Ovary (tissue), 7 donors: ENCODE measurements at regions not wholly inside any gene's neighbourhood (a gene's known extent, or its start where the extent isn't known, plus 50 kb on each side); places are given as distances from the start of the nearest gene placed in this dataset.

Experiments used
- DNase-seq, 5 donors: peaks; one replicate each; pipeline ENCODE4 v3.0.0-alpha.2; 2019 to 2020
- H3K27ac ChIP-seq, 2 donors: fragments of 200-600 bp; one replicate each; pipeline versions ENCODE4 v1.5.1 to v1.8.0; 2019 to 2022
- H3K27me3 ChIP-seq: fragments of 200-600 bp; one replicate; pipeline ENCODE4 v1.8.0; 2022
- H3K36me3 ChIP-seq: fragments of 200-600 bp; sonication (generic); one replicate; pipeline ENCODE4 v1.5.1; 2019
- H3K4me1 ChIP-seq: one replicate; pipeline ENCODE4 v1.8.1; 2013; ENCODE audit warnings: mild to moderate bottlenecking, moderate library complexity; ENCODE audit not compliant: insufficient read depth
- H3K4me3 ChIP-seq: fragments of 200-600 bp; sonication (generic); one replicate; pipeline ENCODE4 v1.5.1; 2017
- H3K9me3 ChIP-seq, 2 donors: fragments of 200-600 bp in 1 of 2; sonication (generic) in 1 of 2; one replicate each; pipeline versions ENCODE4 v1.5.1 to v1.8.1; 2013 to 2019; ENCODE audit warnings: mild to moderate bottlenecking in 1 of 2, moderate library complexity in 1 of 2
- EP300 ChIP-seq: sonication (generic); formaldehyde crosslinking; IDR thresholded peaks from one replicate; pipeline ENCODE4 v1.6.1; 2017; ENCODE audit warnings: antibody characterized with exemption
- POLR2A ChIP-seq: fragments of 450-650 bp; IDR thresholded peaks from one replicate; pipeline ENCODE4 v1.6.1; 2017; ENCODE audit warnings: antibody characterized with exemption, mild to moderate bottlenecking, moderate library complexity
- WGBS, 3 donors: extraction: QIAGEN DNeasy Blood & Tissue Kit in 1 of 3; methylation state at CpG; one replicate each; pipeline versions ENCODE4 v1.1.5 to v1.1.7; 2013 to 2017; 5-methylcytosine and 5-hydroxymethylcytosine counted together
- intact Hi-C, 4 donors: fragments of 100-400 bp; cut with DNase I; formaldehyde crosslinking; loops; one replicate each; pipeline versions ENCODE4 v1.11.0 to v1.15.1; 2022 to 2023
- TF ChIP-seq, protein P1 (sequence below), 3 donors: fragments of 450-650 bp in 2 of 3; fragments of 200-600 bp in 1 of 3; IDR thresholded peaks; one replicate each; pipeline versions ENCODE4 v1.5.1 to v1.8.0; 2016 to 2022; ENCODE audit warnings: antibody characterized with exemption in 3 of 3, mild to moderate bottlenecking in 1 of 3
- donor health status: DM: no; HTN: no; CAD: no; lungs with moderate emphysema.
- donor health status: DM: no; HTN: no; CAD: no.
- donor health status: Bipolar disorder and iron deficiency.
- donor health status: DM: no; HTN: no; CAD: no.
- donor health status: DM: yes; HTN: yes; CAD: no.

DNA sequence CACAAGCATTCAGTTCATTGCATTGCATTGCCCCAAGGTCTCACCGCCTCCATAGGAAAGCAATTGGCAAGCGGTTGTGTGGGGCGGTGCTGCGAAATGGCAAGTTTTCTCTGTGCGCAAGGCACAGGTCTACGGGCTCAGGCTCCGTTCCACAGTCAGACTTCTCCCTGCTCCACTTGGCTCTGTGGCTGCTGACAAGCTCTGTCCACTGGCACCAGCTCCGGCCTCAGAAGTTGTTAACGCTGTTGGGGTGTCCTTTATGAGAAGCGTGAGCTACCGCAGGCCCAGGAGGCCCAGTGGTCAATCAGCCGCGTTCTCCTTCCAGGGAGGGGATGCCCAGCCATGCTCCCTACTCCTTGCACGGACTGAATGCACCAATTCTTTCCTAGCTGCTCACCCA lies 87.0 kb upstream of the GATA6 start:
- H3K9me3 ChIP-seq: no peaks in the 10 kb centered on the region
- WGBS, 3 donors: 95 to 97% (median 96%) methylated on average over 13 to 14 of the region's 14 CpGs
- no peak for DNase-seq
- intact Hi-C loops: no loop called here
- no peak overlapping the region for H3K27ac ChIP-seq
- H3K4me1 ChIP-seq: no peaks in the 10 kb centered on the region
- no peaks in the 10 kb centered on the region for H3K36me3 ChIP-seq
- no peaks in the 10 kb centered on the region for H3K27me3 ChIP-seq
- TF ChIP-seq EP300 (no peak), POLR2A (no peak)
- TF ChIP-seq, protein P1, sequence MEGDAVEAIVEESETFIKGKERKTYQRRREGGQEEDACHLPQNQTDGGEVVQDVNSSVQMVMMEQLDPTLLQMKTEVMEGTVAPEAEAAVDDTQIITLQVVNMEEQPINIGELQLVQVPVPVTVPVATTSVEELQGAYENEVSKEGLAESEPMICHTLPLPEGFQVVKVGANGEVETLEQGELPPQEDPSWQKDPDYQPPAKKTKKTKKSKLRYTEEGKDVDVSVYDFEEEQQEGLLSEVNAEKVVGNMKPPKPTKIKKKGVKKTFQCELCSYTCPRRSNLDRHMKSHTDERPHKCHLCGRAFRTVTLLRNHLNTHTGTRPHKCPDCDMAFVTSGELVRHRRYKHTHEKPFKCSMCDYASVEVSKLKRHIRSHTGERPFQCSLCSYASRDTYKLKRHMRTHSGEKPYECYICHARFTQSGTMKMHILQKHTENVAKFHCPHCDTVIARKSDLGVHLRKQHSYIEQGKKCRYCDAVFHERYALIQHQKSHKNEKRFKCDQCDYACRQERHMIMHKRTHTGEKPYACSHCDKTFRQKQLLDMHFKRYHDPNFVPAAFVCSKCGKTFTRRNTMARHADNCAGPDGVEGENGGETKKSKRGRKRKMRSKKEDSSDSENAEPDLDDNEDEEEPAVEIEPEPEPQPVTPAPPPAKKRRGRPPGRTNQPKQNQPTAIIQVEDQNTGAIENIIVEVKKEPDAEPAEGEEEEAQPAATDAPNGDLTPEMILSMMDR (IDR thresholded peaks at IDR 0.05): no peak
- no peak overlapping the region for H3K4me3 ChIP-seq

DNA sequence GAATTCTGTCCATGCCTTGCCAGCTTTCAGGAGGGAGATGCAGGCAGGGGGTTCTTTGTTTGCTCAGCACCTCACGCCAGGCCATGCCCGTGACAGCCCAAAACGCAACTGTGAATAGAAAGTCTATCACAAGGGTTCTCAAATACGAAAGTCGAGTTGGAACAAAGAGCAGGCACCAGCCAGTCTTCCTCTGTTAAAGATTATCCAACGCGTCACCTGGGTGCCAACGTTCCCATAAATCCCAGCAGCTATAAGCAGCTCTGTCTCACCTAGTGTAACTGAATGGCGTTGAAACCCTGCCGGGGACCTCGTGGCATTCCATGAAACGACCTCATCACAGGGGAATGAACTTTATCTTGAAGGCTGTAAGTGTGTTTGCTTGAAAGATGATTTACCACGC lies 84.8 kb upstream of the GATA6 start:
- no peaks in the 10 kb centered on the region for H3K4me1 ChIP-seq
- H3K27ac ChIP-seq: no peak overlapping the region
- no peaks in the 10 kb centered on the region for H3K27me3 ChIP-seq
- DNase-seq: no peak
- no peaks in the 10 kb centered on the region for H3K9me3 ChIP-seq
- no peaks in the 10 kb centered on the region for H3K36me3 ChIP-seq
- WGBS, 3 donors: 66 to 74% (median 73%) methylated on average over 13 of the region's 13 CpGs
- intact Hi-C loops: no loop called here
- H3K4me3 ChIP-seq: no peak overlapping the region
- TF ChIP-seq, protein P1 (IDR thresholded peaks at IDR 0.05): no peak
- TF ChIP-seq EP300 (no peak), POLR2A (no peak)

DNA sequence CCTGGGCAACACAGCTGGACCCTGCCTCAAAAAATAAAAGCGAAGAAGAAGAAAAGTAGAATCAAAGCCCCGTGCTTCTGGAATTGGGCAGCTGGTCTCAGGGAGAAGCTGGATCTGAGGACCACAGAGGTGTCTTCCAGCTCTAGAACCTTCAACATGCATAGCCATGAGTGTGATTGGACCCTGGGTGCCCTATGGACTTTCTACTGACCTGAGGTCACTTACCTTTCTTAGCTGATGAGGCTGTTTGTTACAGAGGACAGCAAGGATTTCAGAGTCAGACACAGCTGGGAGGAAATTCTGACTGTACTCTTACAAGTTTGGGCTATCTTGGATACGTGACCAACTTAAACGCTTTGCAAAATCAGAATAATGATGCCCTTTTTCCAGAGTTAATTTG lies 82.4 kb upstream of the GATA6 start:
- no peak overlapping the region for H3K4me3 ChIP-seq
- no peak for DNase-seq
- H3K4me1 ChIP-seq: no peaks in the 10 kb centered on the region
- no peak overlapping the region for H3K27ac ChIP-seq
- H3K27me3 ChIP-seq: no peaks in the 10 kb centered on the region
- intact Hi-C loops: no loop called here
- no peak for TF ChIP-seq EP300
- TF ChIP-seq POLR2A: no peak
- TF ChIP-seq, protein P1 (IDR thresholded peaks at IDR 0.05): no peak
- no peaks in the 10 kb centered on the region for H3K36me3 ChIP-seq
- 91 to 96% (median 94%) methylated on average over 4 of the region's 4 CpGs for WGBS, 3 donors
- H3K9me3 ChIP-seq: no peaks in the 10 kb centered on the region

DNA sequence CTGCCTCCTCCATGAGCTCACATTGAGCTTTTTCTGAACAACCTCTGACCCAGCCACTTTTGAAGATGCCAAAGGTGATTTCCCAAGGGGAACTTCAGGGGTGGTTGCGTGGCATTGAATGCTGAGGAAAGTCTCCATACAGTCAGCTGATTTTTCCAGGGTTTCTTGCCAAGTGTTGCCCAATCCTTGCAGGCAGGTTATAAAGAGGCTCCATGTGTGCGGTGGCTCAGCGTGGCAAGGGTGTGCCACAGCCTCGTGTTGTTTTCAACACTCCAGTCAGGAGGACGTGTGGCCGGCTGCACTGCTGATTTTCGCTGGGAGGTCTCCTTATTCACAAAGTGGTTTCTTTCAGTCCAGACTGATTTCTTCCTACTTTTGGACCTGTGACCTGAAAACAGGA lies 81.4 kb upstream of the GATA6 start:
- no peaks in the 10 kb centered on the region for H3K4me1 ChIP-seq
- no peak overlapping the region for H3K27ac ChIP-seq
- H3K36me3 ChIP-seq: no peaks in the 10 kb centered on the region
- no peak for DNase-seq
- no peak overlapping the region for H3K4me3 ChIP-seq
- H3K9me3 ChIP-seq: no peaks in the 10 kb centered on the region
- intact Hi-C loops: no loop called here
- TF ChIP-seq, protein P1 (IDR thresholded peaks at IDR 0.05): no peak
- no peak for TF ChIP-seq POLR2A
- no peak for TF ChIP-seq EP300
- 88 to 91% (median 88%) methylated on average over 7 of the region's 7 CpGs for WGBS, 3 donors
- no peaks in the 10 kb centered on the region for H3K27me3 ChIP-seq
